Glutamatergic neuron (in vitro differentiated cells): ENCODE measurements at regions not wholly inside any gene's neighbourhood (a gene's known extent, or its start where the extent isn't known, plus 50 kb on each side); places are given as distances from the start of the nearest gene placed in this dataset.

Experiments
- DNase-seq: peaks from one replicate; pipeline ENCODE4 v3.0.0; 2022
- H3K27ac Mint-ChIP-seq: one replicate; pipeline ENCODE4 v1.8.0; 2020; ENCODE audit warnings: mild to moderate bottlenecking, mixed read lengths, inconsistent platforms; ENCODE audit not compliant: unreplicated experiment
- H3K27me3 Mint-ChIP-seq: one replicate; pipeline ENCODE4 v1.8.0; 2020; ENCODE audit warnings: mild to moderate bottlenecking, moderate library complexity, mixed read lengths, inconsistent platforms; ENCODE audit not compliant: unreplicated experiment
- H3K36me3 Mint-ChIP-seq: one replicate; pipeline ENCODE4 v1.8.0; 2020; ENCODE audit warnings: mild to moderate bottlenecking, mixed read lengths, inconsistent platforms; ENCODE audit not compliant: unreplicated experiment
- H3K4me1 Mint-ChIP-seq: one replicate; pipeline ENCODE4 v1.8.0; 2020; ENCODE audit warnings: mild to moderate bottlenecking, low read depth, mixed read lengths, inconsistent platforms; ENCODE audit not compliant: unreplicated experiment
- H3K4me3 Mint-ChIP-seq: one replicate; pipeline ENCODE4 v1.8.0; 2020; ENCODE audit warnings: mild to moderate bottlenecking, mixed read lengths, inconsistent platforms; ENCODE audit not compliant: unreplicated experiment
- H3K9me3 Mint-ChIP-seq: one replicate; pipeline ENCODE4 v1.8.0; 2020; ENCODE audit warnings: mild to moderate bottlenecking, moderate library complexity, mixed read lengths, inconsistent platforms; ENCODE audit not compliant: unreplicated experiment
- TF ChIP-seq, protein P1 (sequence below): fragments of 200-600 bp; sonication (generic); IDR thresholded peaks from one replicate; pipeline ENCODE4 v1.5.0; 2021; ENCODE audit not compliant: partially characterized antibody, unreplicated experiment

DNA sequence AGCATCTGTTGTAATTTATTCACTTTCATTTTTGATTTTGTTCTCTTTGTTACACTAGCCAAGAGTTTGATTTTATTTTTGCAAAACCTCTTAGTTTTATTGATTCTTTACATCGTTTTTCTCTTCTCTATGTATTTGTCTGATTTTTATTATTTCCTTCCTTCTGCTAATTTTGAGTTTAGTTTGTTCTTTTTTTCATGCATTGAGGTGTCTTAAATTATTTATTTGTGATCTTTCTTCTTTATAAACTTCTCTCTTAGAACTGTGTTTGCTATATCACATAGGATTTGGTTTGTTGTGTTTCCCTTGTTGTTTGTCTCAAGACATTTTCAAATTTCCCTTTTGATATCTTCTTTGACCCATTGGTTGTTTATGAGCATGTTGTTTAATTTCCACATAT lies 51.7 kb upstream of the NFKBIA start:
- H3K9me3 Mint-ChIP-seq: no peaks in the 10 kb centered on the region
- H3K27ac Mint-ChIP-seq: no peak overlapping the region
- peaks cover 11% of the 10 kb centered on the region for H3K36me3 Mint-ChIP-seq
- DNase-seq: no peak
- peaks cover 10% of the 10 kb centered on the region for H3K4me1 Mint-ChIP-seq
- H3K27me3 Mint-ChIP-seq: no peaks in the 10 kb centered on the region
- TF ChIP-seq, protein P1, sequence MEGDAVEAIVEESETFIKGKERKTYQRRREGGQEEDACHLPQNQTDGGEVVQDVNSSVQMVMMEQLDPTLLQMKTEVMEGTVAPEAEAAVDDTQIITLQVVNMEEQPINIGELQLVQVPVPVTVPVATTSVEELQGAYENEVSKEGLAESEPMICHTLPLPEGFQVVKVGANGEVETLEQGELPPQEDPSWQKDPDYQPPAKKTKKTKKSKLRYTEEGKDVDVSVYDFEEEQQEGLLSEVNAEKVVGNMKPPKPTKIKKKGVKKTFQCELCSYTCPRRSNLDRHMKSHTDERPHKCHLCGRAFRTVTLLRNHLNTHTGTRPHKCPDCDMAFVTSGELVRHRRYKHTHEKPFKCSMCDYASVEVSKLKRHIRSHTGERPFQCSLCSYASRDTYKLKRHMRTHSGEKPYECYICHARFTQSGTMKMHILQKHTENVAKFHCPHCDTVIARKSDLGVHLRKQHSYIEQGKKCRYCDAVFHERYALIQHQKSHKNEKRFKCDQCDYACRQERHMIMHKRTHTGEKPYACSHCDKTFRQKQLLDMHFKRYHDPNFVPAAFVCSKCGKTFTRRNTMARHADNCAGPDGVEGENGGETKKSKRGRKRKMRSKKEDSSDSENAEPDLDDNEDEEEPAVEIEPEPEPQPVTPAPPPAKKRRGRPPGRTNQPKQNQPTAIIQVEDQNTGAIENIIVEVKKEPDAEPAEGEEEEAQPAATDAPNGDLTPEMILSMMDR: no peak
- no peak overlapping the region for H3K4me3 Mint-ChIP-seq

DNA sequence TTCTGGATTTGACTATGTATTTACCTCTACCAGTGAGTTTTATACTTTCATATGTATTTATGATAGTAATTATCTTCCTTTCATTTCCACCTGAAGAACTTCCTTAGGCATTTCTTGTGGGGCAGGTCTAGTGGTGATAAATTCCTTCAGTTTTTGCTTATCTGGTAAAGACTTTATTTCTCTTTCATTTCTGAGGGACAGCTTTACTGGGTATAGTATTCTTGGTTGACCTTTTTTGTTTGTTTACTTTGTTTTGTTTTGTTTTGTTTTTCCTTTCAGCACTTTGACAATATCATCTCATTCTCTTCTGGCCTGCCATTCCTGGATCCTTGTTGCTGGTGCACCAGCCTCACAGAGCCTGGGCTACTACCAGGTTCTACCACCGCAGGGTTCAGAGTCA lies 53.9 kb upstream of the NFKBIA start:
- DNase-seq: no peak
- H3K27me3 Mint-ChIP-seq: no peaks in the 10 kb centered on the region
- TF ChIP-seq, protein P1: no peak

DNA sequence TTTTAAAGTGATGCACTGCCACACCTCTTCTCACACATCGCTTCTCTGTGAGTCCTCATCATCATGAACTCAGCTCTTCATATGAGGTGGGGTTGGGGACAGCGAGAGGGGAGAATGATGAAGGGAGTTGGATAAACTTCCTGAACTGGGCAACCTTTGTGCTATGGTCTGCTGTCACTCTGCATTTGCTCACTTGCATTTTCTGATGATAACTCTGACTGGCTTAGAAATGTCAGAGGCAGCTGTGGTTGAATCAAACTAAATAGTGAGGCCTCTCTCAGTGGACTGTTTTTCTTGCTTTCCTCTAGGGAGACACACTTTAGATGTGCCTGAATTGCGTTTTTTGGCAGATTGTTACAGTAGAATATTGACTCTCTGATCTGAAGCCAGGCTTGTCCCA lies 55.2 kb upstream of the NFKBIA start:
- Mint-ChIP-seq H3K36me3 (peaks cover 11% of the 10 kb centered on the region), H3K27ac (no peak overlapping the region), H3K4me3 (no peak overlapping the region), H3K9me3 (peaks cover 2% of the 10 kb centered on the region), H3K27me3 (no peaks in the 10 kb centered on the region), H3K4me1 (peaks cover 10% of the 10 kb centered on the region)
- TF ChIP-seq, protein P1: no peak
- DNase-seq: no peak

More for the DNA sequence above, 53.9 kb upstream of the NFKBIA start:
- no peak overlapping the region for H3K4me3 Mint-ChIP-seq
- H3K4me1 Mint-ChIP-seq: peaks cover 10% of the 10 kb centered on the region
- H3K36me3 Mint-ChIP-seq: peaks cover 11% of the 10 kb centered on the region
- no peaks in the 10 kb centered on the region for H3K9me3 Mint-ChIP-seq
- no peak overlapping the region for H3K27ac Mint-ChIP-seq

DNA sequence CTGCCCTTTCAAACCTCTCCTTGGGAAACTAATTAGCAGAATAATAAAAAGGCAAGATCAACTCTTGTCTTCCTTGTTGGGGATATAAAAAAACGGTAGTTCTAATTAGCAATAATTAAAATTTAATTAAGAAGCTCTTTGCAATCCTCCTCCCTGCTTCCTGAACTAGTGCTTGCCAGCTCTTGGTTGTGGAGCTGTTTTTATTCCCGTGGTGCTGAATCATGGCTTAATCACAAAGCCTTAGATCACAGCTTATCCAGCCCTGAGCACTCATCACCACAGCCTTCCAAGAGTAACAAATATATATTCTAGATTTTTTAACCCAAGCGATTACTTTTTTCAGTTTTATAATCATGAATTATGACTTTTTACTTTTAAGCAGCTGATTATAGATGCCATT lies 63.2 kb upstream of the INSM2 start:
- Mint-ChIP-seq H3K27ac (no peak overlapping the region), H3K36me3 (peaks cover 6% of the 10 kb centered on the region), H3K4me1 (peaks cover 9% of the 10 kb centered on the region), H3K9me3 (no peaks in the 10 kb centered on the region), H3K27me3 (no peaks in the 10 kb centered on the region), H3K4me3 (no peak overlapping the region)
- TF ChIP-seq, protein P1: no peak
- no peak for DNase-seq

DNA sequence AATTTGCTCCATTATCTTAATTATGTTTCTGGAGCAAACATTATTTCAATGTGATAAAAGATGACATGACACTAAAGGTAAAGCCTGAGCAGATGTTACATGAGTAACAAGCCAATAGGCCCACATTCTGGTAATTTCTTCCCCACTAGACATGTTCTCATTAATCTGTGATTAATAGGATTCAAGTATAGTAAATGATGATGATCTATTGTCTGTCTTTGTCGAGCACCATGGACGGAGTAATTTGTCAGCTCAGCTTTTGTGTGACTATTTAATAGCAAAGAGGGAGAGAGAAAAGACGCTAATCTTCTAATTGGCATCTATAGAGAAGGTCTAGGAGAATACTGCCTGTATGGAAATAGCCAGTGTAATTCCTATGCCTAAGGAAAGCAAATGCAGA lies 62.2 kb upstream of the INSM2 start:
- TF ChIP-seq, protein P1: no peak
- H3K9me3 Mint-ChIP-seq: no peaks in the 10 kb centered on the region
- no peaks in the 10 kb centered on the region for H3K27me3 Mint-ChIP-seq
- peaks cover 9% of the 10 kb centered on the region for H3K4me1 Mint-ChIP-seq
- DNase-seq: no peak
- H3K36me3 Mint-ChIP-seq: no peaks in the 10 kb centered on the region
- no peak overlapping the region for H3K4me3 Mint-ChIP-seq
- no peak overlapping the region for H3K27ac Mint-ChIP-seq
